A673 (cell line): ENCODE measurements at regions not wholly inside any gene's neighbourhood (a gene's known extent, or its start where the extent isn't known, plus 50 kb on each side); places are given as distances from the start of the nearest gene placed in this dataset.

Experiments
- BruUV-seq: library from RNA; stranded (reverse); fragments of 400-500 nt; replicated peaks from 2 replicates; lab custom pipeline; 2021; lab: Mats Ljungman, UMichigan
- CTCF ChIA-PET: fragments of 300-600 bp; sonication (Branson Sonifier 250); formaldehyde crosslinking; loops from one replicate; lab custom pipeline; 2022; ENCODE audit warnings: antibody characterized with exemption; lab: Charles Lee
- POLR2A ChIA-PET: fragments of 300-600 bp; sonication (Branson Sonifier 250); formaldehyde crosslinking; loops from one replicate; lab custom pipeline; 2022; ENCODE audit warnings: antibody characterized with exemption; ENCODE audit not compliant: low non-redundant PET; lab: Charles Lee
- DNase-seq: peaks from one replicate; pipeline ENCODE4 v3.0.0-alpha.2; 2015; ENCODE audit warnings: low spot score
- H3K27ac ChIP-seq: fragments of 200-600 bp; sonication (generic); 2 replicates; pipeline ENCODE4 v1.5.1; 2016; ENCODE audit warnings: mixed run types, low read depth, mild to moderate bottlenecking, mixed read lengths, antibody characterized with exemption, low read length; ENCODE audit not compliant: poor library complexity, severe bottlenecking
- H3K27me3 ChIP-seq: fragments of 200-600 bp; sonication (generic); replicated peaks from 2 replicates; pipeline ENCODE4 v1.6.1; 2017; ENCODE audit warnings: mixed run types, low read depth, mild to moderate bottlenecking, mixed read lengths, antibody characterized with exemption, low read length; ENCODE audit not compliant: insufficient read depth, poor library complexity
- H3K36me3 ChIP-seq: fragments of 200-600 bp; sonication (generic); 2 replicates; pipeline ENCODE4 v1.6.1; 2016; ENCODE audit warnings: mixed run types, mild to moderate bottlenecking, mixed read lengths, antibody characterized with exemption, low read length; ENCODE audit not compliant: insufficient read depth, poor library complexity, severe bottlenecking
- H3K4me1 ChIP-seq: fragments of 200-600 bp; sonication (generic); 2 replicates; pipeline ENCODE4 v1.6.1; 2017; ENCODE audit warnings: mixed run types, mild to moderate bottlenecking, mixed read lengths, antibody characterized with exemption, low read length; ENCODE audit not compliant: insufficient read depth, poor library complexity, severe bottlenecking
- H3K4me3 ChIP-seq: fragments of 200-600 bp; sonication (generic); 2 replicates; pipeline ENCODE4 v1.5.1; 2016; ENCODE audit warnings: low read depth, mixed run types, mild to moderate bottlenecking, mixed read lengths, low read length; ENCODE audit not compliant: poor library complexity, severe bottlenecking
- H3K9me3 ChIP-seq: fragments of 200-600 bp; sonication (generic); 2 replicates; pipeline ENCODE4 v1.6.1; 2016; ENCODE audit warnings: mixed run types, low read depth, mild to moderate bottlenecking, mixed read lengths, antibody characterized with exemption, low read length; ENCODE audit not compliant: poor library complexity, severe bottlenecking
- EZH2 ChIP-seq: fragments of 200-600 bp; sonication (generic); IDR thresholded peaks from 2 replicates; pipeline ENCODE4 v1.6.1; 2017; ENCODE audit warnings: borderline replicate concordance, low read depth, mild to moderate bottlenecking, mixed read lengths, antibody characterized with exemption, low read length; ENCODE audit not compliant: poor library complexity, severe bottlenecking
- intact Hi-C: fragments of 100-400 bp; cut with micrococcal nuclease; formaldehyde crosslinking; loops from one replicate; pipeline ENCODE4 v1.10.0; 2022; ENCODE audit not compliant: unreplicated experiment
- TF ChIP-seq, protein P1 (sequence below): fragments of 300-800, 200-600 bp; sonication (generic); conservative IDR thresholded peaks from 2 replicates; pipeline ENCODE4 v1.5.1; 2017; ENCODE audit warnings: low read depth, mild to moderate bottlenecking, antibody characterized with exemption, low read length, moderate library complexity, mixed read lengths

DNA sequence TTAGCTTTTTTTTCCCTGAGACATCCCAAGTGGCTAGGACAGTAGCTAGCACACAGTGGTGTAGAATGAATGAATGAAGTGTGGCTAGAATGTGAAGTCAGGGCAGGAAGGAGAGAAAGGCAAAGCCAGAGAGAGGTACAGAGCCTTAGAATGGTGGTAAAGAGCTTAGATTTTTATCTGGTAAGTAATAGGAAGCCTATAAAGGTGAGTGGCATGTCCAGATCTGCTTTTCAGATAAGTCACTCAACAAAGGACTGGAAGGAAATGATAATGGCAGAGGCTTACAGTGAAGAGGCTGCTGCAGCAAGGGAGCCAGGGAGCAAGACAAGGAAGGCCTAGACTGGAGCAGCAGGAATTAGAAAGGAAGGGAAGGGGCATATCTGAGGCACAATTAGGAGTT, 96.0 kb upstream of the PRDM1 start:
- ChIA-PET CTCF (no interaction called here), POLR2A (no interaction called here)
- no TSS peak for BruUV-seq
- TF ChIP-seq, protein P1, sequence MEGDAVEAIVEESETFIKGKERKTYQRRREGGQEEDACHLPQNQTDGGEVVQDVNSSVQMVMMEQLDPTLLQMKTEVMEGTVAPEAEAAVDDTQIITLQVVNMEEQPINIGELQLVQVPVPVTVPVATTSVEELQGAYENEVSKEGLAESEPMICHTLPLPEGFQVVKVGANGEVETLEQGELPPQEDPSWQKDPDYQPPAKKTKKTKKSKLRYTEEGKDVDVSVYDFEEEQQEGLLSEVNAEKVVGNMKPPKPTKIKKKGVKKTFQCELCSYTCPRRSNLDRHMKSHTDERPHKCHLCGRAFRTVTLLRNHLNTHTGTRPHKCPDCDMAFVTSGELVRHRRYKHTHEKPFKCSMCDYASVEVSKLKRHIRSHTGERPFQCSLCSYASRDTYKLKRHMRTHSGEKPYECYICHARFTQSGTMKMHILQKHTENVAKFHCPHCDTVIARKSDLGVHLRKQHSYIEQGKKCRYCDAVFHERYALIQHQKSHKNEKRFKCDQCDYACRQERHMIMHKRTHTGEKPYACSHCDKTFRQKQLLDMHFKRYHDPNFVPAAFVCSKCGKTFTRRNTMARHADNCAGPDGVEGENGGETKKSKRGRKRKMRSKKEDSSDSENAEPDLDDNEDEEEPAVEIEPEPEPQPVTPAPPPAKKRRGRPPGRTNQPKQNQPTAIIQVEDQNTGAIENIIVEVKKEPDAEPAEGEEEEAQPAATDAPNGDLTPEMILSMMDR, result no peak
- TF ChIP-seq EZH2, result no peak
- no peak for DNase-seq
- Histone ChIP-seq H3K4me3 (no peak overlapping the region), H3K36me3 (no peaks in the 10 kb centered on the region), H3K27me3 (peaks cover 23% of the 10 kb centered on the region), H3K9me3 (no peaks in the 10 kb centered on the region), H3K27ac (no peak overlapping the region), H3K4me1 (peaks cover 6% of the 10 kb centered on the region)
- intact Hi-C loops, result loop anchor here (10.0 kb wide), 1 partner anchor 235 kb away; no protein-coding TSS in a partner anchor

DNA sequence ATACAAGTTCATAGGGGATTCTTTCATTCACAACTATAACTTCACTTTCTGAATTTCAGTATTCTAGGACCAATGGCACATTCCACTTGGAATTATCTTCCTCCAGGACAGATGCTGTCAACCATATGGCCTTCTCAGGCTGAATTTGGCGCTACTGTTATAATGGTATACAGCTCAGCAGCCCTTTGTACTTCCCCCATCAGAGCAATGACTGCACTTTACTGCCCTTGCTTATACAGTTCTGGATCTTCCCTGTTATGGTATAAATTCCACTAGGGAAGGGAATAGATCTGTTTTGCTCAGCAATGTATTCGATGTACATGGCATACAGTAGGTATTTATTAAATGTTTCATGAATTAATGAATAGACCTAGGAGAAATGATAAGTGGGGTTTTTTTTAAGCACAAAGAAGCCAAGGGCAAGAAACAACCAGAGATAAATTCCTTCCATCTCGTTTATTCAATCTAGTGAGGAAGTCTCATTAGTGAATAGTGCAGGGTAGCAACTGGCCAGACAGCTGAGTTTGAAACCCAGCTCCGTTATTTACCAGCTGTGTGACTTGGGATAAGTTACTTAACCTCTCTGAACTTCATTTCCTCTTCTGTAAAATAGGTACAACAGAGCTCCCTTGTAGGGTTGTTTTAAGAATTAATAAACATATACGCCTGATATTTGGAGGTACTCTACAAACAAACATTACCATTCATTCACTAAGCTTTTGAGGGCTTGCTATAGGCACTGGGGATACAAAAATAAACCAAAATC, 97.1 kb upstream of the PRDM1 start:
- intact Hi-C loops, result loop anchor here (5.0 kb wide), 1 partner anchor 257 kb away; no protein-coding TSS in a partner anchor
- POLR2A ChIA-PET, result no interaction called here
- H3K27ac ChIP-seq, result no peak overlapping the region
- H3K27me3 ChIP-seq, result peaks cover 12% of the 10 kb centered on the region
- H3K4me1 ChIP-seq, result peaks cover 6% of the 10 kb centered on the region
- no TSS peak for BruUV-seq
- no peak overlapping the region for H3K4me3 ChIP-seq
- TF ChIP-seq EZH2, result no peak
- TF ChIP-seq, protein P1, result no peak
- CTCF ChIA-PET, result no interaction called here
- no peaks in the 10 kb centered on the region for H3K36me3 ChIP-seq
- H3K9me3 ChIP-seq, result no peaks in the 10 kb centered on the region
- no peak for DNase-seq

GRCh38 chr6:105988321-105988720, 97.8 kb upstream of the PRDM1 start:
- POLR2A ChIA-PET, result no interaction called here
- BruUV-seq, result no TSS peak

More at GRCh38 chr6:105988321-105988720, 97.8 kb upstream of the PRDM1 start:
- H3K27ac ChIP-seq, result no peak overlapping the region
- H3K4me1 ChIP-seq, result peaks cover 6% of the 10 kb centered on the region
- no peak for DNase-seq
- H3K36me3 ChIP-seq, result no peaks in the 10 kb centered on the region
- no peaks in the 10 kb centered on the region for H3K9me3 ChIP-seq
- CTCF ChIA-PET, result no interaction called here
- intact Hi-C loops, result loop anchor here (5.0 kb wide), 1 partner anchor 256 kb away; no protein-coding TSS in a partner anchor
- H3K4me3 ChIP-seq, result no peak overlapping the region
- H3K27me3 ChIP-seq, result peaks cover 6% of the 10 kb centered on the region
- TF ChIP-seq, protein P1, result no peak
- no peak for TF ChIP-seq EZH2
